Caki2 (cell line): ENCODE measurements at regions not wholly inside any gene's neighbourhood (a gene's known extent, or its start where the extent isn't known, plus 50 kb on each side); places are given as distances from the start of the nearest gene placed in this dataset.

ENCODE experiments used
- DNase-seq: peaks from one replicate; pipeline ENCODE4 v3.0.0-alpha.2; 2015; ENCODE audit warnings: low read depth
- in situ Hi-C: cut with HindIII; loops from 2 replicates; pipeline ENCODE4 v1.10.0; 2016; ENCODE audit warnings: low sequenced_read_pairs, low pct_unique_long_range_greater_than_20kb, mixed read lengths

DNA sequence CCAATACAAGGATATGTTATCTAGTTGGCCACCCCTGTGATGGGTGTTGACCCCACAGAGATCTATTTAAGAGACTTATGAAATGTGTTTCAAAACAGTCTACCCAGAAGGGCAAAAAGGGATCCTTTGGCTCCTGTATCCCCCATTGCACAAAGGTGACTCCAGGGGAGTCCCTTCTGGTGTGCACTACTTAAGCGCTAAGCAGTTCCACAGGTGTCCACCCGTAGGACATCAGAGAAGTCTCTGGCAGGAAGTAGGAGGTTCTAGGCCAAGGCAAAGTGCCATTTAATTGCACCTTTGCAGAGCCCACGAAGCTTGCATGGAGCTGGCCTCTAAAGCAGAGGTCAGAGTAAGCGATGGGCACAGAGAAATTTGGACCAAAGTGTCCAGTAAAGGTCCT, 147.7 kb downstream of the MRPL14 start:
- DNase-seq = no peak
- in situ Hi-C loops = no loop called here

GRCh38 chr6:43978473-43979346, 148.5 kb downstream of the MRPL14 start:
- in situ Hi-C loops = no loop called here
- no peak for DNase-seq

DNA sequence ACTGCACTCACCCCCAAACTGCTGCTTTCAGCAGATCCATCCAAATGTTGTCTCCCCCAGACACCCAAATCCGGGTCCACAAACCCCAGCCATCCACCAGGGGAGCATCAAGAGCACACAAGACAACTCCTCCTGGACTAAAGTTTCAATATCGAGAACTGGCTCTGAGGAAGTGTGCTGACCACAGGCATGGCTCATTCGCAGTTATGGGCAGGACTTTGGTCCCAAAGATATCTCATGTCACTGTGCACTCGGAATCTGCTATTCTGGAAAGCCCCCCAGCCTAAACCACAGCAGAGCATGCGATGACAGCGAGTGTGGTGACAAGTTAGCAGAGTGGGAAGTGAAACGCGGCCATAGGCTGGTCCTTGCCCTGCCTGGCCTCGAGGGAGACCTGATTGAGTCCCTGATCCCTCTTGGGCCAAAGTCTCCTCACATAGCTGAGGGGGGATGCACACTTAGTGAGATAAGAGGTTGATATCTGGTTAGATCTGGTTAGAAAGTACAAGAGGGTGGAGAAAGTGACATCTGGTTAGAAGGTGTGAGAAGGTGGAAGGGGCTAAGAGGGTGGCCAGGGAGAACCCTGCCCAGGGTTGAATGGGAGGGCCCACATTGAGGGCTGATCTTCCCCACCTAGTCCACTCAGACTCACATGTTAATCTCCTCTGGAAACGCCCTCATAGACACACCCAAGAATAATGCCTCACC, 149.7 kb downstream of the MRPL14 start:
- DNase-seq = no peak

DNA sequence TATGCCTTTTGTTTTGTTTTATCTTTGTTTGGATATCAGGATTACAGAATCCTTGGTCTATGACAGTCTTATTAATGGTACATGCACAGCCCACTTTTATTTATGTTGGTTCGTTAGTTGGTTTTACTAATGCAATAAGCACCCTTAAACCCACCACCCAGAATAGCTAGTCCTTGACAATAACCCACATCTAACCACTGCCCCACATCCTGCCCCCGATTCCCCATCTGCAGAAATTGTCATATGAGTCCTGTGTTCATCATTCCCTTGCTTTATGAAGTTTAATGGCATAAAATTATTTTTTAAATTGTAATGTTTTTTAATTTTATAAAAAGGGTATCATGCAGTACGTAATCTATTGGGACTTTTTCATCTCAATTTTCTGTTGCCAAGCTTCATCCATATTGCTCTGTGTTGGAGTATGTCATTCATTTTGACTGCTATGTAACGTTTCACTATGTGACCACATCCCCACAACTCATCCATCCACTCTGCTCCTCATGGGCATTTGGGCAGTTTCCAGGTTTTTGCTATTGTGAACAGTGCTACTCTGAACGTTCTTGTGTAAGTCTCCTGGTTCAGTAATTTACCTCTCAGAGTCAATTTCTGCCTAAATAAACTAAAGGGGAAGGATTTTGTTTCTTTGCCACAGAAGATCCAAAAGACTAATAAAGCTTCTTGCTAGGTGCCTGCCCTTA, 150.4 kb downstream of the MRPL14 start:
- no peak for DNase-seq
- in situ Hi-C loops = no loop called here

More for the DNA sequence above, 149.7 kb downstream of the MRPL14 start:
- in situ Hi-C loops = no loop called here

- in situ Hi-C loops = no loop called here
- no peak for DNase-seq
Measured at GRCh38 chr6:43974643-43975230, 152.5 kb downstream of the MRPL14 start.

DNA sequence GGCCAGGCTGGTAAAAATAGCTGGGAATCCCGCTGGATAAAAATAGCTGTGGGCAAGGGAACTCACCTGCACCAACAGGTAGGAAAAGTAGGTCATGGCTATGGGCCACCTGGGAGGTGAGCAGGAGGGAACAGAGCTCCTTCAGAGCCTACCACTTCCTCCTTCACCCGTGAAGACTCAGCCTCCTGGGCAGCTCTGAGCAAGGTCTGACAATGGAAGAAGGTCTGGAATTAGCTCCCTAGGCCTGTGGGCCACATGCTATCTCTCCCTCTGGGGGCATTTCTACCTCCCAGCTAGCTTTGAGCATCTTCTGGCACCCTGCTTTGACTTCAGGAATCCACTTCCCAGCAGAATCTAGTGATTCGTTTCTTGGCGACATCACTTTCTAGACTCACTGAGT, 153.9 kb downstream of the MRPL14 start:
- DNase-seq = no peak
- in situ Hi-C loops = no loop called here

DNA sequence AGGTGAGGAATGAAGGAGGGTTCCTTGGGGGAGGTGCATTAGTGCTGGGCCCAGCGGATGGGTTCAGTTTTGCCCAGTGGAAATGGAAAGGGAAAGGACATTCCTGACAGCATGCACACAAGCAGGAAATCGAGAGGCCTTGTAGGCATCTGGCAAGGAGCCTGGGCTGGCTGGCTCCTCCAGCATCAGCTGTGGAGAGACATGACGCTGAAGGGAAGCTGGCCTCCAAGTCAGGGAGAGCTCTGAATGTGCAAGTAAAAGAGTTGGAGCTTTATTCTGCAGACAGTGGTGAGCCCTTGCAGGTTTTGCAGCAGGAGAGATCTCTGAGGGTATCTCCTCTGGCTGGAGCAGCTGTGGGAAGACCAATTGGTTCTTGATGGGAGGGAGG, 154.3 kb downstream of the MRPL14 start:
- in situ Hi-C loops = no loop called here
- no peak for DNase-seq

DNA sequence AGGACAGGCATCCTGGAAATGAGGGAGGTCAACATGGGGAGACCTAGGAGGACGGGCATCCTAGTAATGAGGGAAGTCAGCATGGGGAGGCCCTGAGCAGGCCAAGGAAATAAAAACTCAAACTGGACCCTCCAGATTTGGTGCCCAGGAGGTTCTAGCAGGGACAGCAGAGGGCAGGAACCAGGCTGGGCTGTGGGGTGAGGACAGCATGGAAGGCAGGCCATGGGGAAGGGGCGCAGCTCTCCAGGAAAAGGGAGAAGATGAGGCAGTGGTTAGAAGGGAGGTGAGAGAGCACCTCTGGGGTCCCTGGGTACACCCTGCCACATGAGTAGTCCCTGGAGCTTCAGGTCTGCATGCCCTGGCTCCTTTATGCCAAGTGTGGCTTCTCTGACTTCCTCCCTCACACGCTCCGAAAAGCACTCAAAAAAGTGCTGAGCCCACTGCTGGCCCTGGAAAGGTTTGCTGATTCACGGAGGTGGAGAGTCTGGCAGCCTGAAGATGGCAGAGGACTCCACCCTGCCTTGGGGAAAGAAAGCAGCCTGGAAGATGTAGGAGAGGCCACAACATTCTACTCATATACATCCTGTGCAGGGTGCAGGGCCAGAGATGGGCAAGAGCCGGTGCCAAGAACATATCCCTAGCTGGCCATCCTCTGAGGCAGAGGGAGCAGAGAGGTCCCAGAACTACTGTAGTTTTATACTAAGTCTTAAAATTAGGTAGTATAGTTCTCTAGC, 154.9 kb downstream of the MRPL14 start:
- in situ Hi-C loops = no loop called here
- DNase-seq = no peak

GRCh38 chr6:43971776-43972126, 155.5 kb downstream of the MRPL14 start:
- in situ Hi-C loops = no loop called here
- DNase-seq = no peak

- in situ Hi-C loops = no loop called here
- no peak for DNase-seq
Measured at GRCh38 chr6:43970913-43971775, 156.1 kb downstream of the MRPL14 start.

- in situ Hi-C loops = no loop called here
- DNase-seq = no peak
Measured at GRCh38 chr6:43970068-43970912, 157.0 kb downstream of the MRPL14 start.

DNA sequence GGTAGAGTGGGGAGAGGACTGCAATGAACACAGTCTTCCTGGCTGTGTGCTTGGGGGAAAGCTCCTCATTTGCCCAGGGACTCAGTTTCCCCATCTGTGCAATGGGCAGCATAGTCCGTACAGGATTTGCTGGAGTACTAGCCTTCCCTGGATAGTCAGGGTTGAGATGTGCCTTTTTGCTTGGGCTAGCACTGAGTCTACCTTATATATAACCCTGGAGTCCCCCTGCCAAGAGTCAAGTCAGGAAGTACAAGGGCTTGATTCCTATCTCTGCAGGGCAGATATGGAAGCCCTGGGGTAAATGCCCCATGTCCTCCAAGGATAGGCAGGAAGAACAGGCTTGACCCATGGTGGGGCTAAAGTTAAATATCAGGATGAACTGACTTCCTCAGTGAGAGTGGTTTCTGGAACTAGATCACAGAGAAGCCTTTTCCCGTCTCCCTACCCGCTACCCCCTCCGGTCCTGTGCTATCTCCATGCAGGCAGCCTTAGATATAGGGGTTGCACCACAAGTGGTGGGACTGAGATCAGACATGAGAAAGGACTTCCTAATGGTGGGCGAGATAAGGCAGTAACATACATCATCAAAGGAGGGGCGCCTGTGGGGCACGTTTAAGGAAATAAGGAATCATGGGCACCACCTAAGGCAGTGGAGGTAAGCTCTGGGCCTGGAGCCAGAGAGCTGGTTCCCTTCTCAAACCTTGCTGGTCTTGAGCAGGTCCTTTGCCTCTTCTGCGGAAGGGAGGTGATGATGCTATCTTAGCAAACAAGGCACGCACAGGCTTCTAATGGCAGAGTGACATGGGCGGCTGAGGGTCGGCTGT, 157.9 kb downstream of the MRPL14 start:
- no peak for DNase-seq
- in situ Hi-C loops = no loop called here

GRCh38 chr6:43968110-43968965, 158.9 kb downstream of the MRPL14 start:
- in situ Hi-C loops = no loop called here
- no peak for DNase-seq

DNA sequence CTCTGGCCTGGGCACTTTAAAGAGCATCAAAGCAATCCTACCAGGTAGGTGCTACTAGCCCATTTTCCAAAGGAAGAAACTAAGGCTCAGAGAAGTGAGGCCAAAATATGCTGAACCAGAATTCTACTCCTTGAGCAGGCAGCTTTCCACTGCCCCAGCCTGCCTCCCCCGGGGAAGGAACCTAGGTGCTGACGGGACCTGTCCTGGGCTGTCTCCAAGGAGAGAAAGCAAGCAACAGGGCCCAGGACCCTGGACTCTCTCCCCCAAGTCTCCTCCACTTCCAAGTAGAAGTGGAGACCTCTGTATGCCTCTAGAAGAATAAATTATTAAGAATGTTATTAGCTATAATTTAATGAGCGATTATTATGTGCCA, 159.5 kb downstream of the MRPL14 start:
- in situ Hi-C loops = no loop called here
- DNase-seq = no peak
